Body of pancreas (tissue), 4 donors: ENCODE measurements at regions not wholly inside any gene's neighbourhood (a gene's known extent, or its start where the extent isn't known, plus 50 kb on each side); places are given as distances from the start of the nearest gene placed in this dataset.

ENCODE experiments used
- POLR2A ChIP-seq, 3 donors: fragments of 450-650 bp; IDR thresholded peaks; one replicate each; pipeline ENCODE4 v1.6.1; 2016; ENCODE audit warnings: antibody characterized with exemption in 3 of 3, mild to moderate bottlenecking in 2 of 3
- TF ChIP-seq, protein P1 (sequence below), 7 experiments: fragments of 450-650 bp in 4 of 7; fragments of 200-600 bp in 3 of 7; sonication (generic) in 3 of 7; IDR thresholded peaks; one replicate each; pipeline ENCODE4 v1.5.1; 2016 to 2019; ENCODE audit warnings: antibody characterized with exemption in 7 of 7

DNA sequence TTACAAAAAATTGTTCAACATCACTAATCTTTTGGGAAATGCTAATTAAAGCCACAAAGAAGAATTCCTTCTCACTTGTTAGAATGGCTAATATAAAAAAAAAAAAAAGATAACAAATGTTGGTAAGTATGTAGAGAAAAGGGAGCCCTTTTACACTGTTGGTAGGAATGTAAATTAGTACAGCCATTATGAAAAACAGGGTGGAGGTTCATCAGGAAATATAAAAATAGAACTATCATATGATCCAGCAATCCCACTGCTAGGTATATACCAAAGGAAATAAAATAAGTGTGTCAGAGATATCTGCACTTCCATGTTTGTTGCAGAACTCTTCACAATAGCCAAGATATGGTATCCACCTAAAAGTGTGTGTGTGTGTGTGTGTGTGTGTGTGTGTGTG lies 83.5 kb upstream of the RGMB start:
- TF ChIP-seq, protein P1, sequence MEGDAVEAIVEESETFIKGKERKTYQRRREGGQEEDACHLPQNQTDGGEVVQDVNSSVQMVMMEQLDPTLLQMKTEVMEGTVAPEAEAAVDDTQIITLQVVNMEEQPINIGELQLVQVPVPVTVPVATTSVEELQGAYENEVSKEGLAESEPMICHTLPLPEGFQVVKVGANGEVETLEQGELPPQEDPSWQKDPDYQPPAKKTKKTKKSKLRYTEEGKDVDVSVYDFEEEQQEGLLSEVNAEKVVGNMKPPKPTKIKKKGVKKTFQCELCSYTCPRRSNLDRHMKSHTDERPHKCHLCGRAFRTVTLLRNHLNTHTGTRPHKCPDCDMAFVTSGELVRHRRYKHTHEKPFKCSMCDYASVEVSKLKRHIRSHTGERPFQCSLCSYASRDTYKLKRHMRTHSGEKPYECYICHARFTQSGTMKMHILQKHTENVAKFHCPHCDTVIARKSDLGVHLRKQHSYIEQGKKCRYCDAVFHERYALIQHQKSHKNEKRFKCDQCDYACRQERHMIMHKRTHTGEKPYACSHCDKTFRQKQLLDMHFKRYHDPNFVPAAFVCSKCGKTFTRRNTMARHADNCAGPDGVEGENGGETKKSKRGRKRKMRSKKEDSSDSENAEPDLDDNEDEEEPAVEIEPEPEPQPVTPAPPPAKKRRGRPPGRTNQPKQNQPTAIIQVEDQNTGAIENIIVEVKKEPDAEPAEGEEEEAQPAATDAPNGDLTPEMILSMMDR (IDR thresholded peaks at IDR 0.05), result no peak
- no peak for TF ChIP-seq POLR2A (IDR thresholded peaks at IDR 0.05)
